ENCODE measurements at regions not wholly inside any gene's neighbourhood (a gene's known extent, or its start where the extent isn't known, plus 50 kb on each side); places are given as distances from the start of the nearest gene placed in this dataset.

DNA sequence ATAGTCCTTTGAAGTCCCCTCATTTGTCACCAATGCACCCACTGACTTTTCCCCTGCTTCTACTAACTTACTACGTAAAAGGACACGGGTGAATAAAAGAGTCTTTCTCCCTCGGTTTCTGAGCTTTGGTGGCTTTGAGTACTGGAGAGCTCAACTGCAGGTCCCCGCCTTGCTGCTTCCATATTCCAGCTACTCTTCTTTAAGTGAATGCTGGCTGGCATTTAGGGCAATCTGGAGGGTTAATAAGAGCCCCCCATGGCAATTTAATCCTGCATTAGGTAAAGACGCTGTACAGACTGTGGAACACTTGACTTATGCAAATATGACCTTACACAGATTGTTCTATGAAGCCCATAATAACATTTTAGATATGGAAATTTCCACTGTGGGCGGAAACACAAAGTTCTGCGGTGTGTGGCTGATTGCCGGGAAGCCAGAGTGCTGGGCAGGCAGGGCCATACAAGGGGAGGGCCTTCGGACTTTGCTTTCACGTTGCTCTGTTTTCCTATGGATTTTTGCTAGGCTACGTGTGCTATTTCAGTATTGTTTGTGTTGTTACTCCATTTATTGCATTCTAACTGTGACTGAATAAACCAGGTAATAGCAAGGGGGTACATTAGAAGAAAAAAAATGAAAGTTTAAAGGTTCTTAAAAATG is 97.5 kb downstream of the SLC10A2 start:
- TF ChIP-seq, protein P1, sequence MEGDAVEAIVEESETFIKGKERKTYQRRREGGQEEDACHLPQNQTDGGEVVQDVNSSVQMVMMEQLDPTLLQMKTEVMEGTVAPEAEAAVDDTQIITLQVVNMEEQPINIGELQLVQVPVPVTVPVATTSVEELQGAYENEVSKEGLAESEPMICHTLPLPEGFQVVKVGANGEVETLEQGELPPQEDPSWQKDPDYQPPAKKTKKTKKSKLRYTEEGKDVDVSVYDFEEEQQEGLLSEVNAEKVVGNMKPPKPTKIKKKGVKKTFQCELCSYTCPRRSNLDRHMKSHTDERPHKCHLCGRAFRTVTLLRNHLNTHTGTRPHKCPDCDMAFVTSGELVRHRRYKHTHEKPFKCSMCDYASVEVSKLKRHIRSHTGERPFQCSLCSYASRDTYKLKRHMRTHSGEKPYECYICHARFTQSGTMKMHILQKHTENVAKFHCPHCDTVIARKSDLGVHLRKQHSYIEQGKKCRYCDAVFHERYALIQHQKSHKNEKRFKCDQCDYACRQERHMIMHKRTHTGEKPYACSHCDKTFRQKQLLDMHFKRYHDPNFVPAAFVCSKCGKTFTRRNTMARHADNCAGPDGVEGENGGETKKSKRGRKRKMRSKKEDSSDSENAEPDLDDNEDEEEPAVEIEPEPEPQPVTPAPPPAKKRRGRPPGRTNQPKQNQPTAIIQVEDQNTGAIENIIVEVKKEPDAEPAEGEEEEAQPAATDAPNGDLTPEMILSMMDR (conservative IDR thresholded peaks at IDR 0.05): no peak
- TF ChIP-seq EZH2 (IDR thresholded peaks at IDR 0.05; ENCODE audit: low read depth): no peak
